Stimulated activated CD4-positive, alpha-beta T cell treated with anti-CD3 and anti-CD28 coated beads, Interleukin-15, amount 100 ng/mL, for 24 hours (primary cell): ENCODE measurements at regions not wholly inside any gene's neighbourhood (a gene's known extent, or its start where the extent isn't known, plus 50 kb on each side); places are given as distances from the start of the nearest gene placed in this dataset.

ENCODE experiments used
- DNase-seq: peaks from one replicate; pipeline ENCODE4 v3.0.0-alpha.2; 2020

- DNase-seq = no peak
Observed at GRCh38 chr2:205937211-205937610, 148.8 kb downstream of the INO80D start.

- DNase-seq = no peak
Observed at GRCh38 chr2:205936446-205936845, 149.5 kb downstream of the INO80D start.

GRCh38 chr2:205934443-205934842, 151.5 kb downstream of the INO80D start:
- no peak for DNase-seq

GRCh38 chr2:205932861-205933260, 153.1 kb downstream of the INO80D start:
- DNase-seq = no peak

- no peak for DNase-seq
Observed at GRCh38 chr2:205931388-205931787, 154.6 kb downstream of the INO80D start.

GRCh38 chr2:205930209-205930608, 155.8 kb downstream of the INO80D start:
- DNase-seq = no peak

- no peak for DNase-seq
Observed at GRCh38 chr2:205929246-205929942, 156.6 kb downstream of the INO80D start.

GRCh38 chr2:205925373-205926337, 160.3 kb downstream of the INO80D start:
- peak; percentile 80 for DNase-seq

GRCh38 chr2:205924676-205925075, 161.3 kb downstream of the INO80D start:
- no peak for DNase-seq

- DNase-seq = no peak
Observed at GRCh38 chr2:205915130-205915524, 170.8 kb downstream of the INO80D start.

GRCh38 chr2:205914213-205915129, 171.5 kb downstream of the INO80D start:
- no peak for DNase-seq

- DNase-seq = no peak
Observed at GRCh38 chr2:205913668-205914067, 172.3 kb downstream of the INO80D start.

- DNase-seq = no peak
Observed at GRCh38 chr2:205911306-205911705, 174.7 kb downstream of the INO80D start.

- no peak for DNase-seq
Observed at GRCh38 chr2:205909184-205909572, 176.8 kb downstream of the INO80D start.

GRCh38 chr2:205908212-205909183, 177.5 kb downstream of the INO80D start:
- no peak for DNase-seq

- no peak for DNase-seq
Observed at GRCh38 chr2:205906419-205906818, 179.6 kb downstream of the INO80D start.

- no peak for DNase-seq
Observed at GRCh38 chr2:205905576-205905975, 180.4 kb downstream of the INO80D start.

GRCh38 chr2:205904873-205905272, 181.1 kb downstream of the INO80D start:
- DNase-seq = no peak

GRCh38 chr2:205903549-205904129, 182.3 kb downstream of the INO80D start:
- no peak for DNase-seq

GRCh38 chr2:205902900-205903237, 183.1 kb downstream of the INO80D start:
- DNase-seq = no peak
